Peyer's patch (tissue), 4 donors: ENCODE measurements at regions not wholly inside any gene's neighbourhood (a gene's known extent, or its start where the extent isn't known, plus 50 kb on each side); places are given as distances from the start of the nearest gene placed in this dataset.

ENCODE experiments used
- POLR2A ChIP-seq, 2 donors: fragments of 450-650 bp; IDR thresholded peaks; one replicate each; pipeline ENCODE4 v1.5.1; 2017; ENCODE audit warnings: antibody characterized with exemption in 2 of 2, mild to moderate bottlenecking in 2 of 2, moderate library complexity in 2 of 2
- TF ChIP-seq, protein P1 (sequence below), 6 experiments: fragments of 450-650 bp in 4 of 6; fragments of 200-600 bp in 2 of 6; sonication (generic) in 1 of 6; IDR thresholded peaks; one replicate each; pipeline ENCODE4 v1.5.1; 2017 to 2019; ENCODE audit warnings: antibody characterized with exemption in 6 of 6, mild to moderate bottlenecking in 3 of 6, moderate library complexity in 1 of 6

DNA sequence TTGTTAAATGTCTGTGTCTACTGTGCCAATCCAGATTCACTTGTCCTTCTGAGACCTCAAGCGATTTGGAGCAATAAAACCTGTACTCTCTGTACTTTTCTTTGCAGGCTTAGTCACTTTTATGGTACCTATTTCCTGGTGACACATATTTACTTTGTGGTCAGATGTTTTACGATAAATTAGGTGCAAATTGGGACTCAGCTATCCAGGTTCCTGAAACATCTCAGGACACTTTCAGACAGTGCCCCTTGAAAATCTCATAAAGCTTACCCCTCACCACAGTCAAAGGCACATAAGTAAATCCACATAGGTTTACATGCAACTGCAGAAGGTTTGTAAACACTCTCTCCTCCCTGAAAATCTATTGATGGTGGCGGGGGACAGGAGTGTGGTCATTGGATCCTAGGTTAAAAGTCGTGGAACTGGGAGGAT lies 438.8 kb downstream of the EFNB2 start:
- TF ChIP-seq POLR2A (IDR thresholded peaks at IDR 0.05) = no peak
- TF ChIP-seq, protein P1, sequence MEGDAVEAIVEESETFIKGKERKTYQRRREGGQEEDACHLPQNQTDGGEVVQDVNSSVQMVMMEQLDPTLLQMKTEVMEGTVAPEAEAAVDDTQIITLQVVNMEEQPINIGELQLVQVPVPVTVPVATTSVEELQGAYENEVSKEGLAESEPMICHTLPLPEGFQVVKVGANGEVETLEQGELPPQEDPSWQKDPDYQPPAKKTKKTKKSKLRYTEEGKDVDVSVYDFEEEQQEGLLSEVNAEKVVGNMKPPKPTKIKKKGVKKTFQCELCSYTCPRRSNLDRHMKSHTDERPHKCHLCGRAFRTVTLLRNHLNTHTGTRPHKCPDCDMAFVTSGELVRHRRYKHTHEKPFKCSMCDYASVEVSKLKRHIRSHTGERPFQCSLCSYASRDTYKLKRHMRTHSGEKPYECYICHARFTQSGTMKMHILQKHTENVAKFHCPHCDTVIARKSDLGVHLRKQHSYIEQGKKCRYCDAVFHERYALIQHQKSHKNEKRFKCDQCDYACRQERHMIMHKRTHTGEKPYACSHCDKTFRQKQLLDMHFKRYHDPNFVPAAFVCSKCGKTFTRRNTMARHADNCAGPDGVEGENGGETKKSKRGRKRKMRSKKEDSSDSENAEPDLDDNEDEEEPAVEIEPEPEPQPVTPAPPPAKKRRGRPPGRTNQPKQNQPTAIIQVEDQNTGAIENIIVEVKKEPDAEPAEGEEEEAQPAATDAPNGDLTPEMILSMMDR (IDR thresholded peaks at IDR 0.05) = no peak
